ENCODE measurements at regions not wholly inside any gene's neighbourhood (a gene's known extent, or its start where the extent isn't known, plus 50 kb on each side); places are given as distances from the start of the nearest gene placed in this dataset.

DNA sequence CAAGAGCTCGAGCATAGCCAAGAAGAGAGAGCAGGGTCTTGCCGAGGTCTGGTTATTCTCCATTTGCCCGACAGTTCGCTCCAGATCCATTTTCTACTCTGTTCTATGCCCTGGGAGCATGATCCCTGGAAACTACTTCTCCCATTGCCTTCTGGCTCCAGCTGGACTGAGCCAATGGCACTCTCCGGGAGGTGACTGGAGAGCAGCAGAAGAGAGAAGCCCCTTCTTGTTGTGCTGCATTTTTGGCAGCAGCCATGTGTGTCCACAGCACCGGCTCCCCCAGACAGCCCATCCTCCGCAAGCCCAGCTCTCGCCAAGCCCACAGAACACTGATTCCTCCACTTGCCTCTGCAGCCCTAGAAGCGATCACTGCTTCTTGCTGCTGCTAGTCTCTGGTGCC lies 345.5 kb downstream of the TNS1 start:
- DNase-seq (ENCODE audit: low read depth in 2 of 2, low spot score in 1 of 2), result no peak

DNA sequence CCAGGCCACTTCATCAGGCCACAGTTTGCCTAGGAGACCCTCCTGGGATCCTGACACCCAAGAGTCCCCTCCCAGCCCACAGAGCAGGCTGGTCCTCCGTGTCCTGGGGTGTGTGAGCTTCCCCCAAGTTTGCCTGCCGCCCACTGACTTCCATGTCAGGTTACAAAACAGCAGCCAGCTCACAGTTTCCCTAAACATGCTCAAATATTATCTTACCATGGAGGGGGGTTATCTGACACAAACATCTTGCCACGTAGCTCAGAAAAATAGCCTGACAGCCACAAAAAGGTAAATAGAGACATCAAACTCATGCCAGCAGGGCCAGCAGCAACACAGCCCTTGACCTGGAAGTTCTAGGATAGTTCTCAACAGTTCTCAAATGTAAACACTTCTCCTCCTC lies 346.5 kb downstream of the TNS1 start:
- DNase-seq (ENCODE audit: low read depth in 2 of 2, low spot score in 1 of 2), result no peak

DNA sequence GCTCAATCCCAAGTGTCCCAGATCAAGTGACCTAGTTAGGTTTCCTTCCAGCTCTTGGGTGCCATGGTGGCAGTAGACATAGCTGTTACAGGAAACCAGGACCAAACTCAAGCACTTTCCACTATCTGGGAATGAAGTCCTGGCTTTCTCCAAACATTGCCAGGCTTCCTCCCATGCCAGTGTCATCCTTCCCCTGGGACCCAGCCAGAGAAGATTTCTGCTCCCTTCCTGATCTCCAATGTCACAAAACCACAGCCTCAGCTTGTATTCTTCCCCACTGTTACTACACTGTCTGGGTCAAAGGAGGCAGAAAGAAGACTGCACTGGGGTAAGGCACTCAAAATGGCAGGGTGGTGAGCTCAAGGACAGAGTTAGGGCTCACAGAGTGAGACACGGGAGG lies 347.1 kb downstream of the TNS1 start:
- no peak for DNase-seq (ENCODE audit: low read depth in 2 of 2, low spot score in 1 of 2)

- no peak for DNase-seq (ENCODE audit: low read depth in 2 of 2, low spot score in 1 of 2)
Measured at GRCh38 chr2:217654168-217654567, 348.6 kb downstream of the TNS1 start.

DNA sequence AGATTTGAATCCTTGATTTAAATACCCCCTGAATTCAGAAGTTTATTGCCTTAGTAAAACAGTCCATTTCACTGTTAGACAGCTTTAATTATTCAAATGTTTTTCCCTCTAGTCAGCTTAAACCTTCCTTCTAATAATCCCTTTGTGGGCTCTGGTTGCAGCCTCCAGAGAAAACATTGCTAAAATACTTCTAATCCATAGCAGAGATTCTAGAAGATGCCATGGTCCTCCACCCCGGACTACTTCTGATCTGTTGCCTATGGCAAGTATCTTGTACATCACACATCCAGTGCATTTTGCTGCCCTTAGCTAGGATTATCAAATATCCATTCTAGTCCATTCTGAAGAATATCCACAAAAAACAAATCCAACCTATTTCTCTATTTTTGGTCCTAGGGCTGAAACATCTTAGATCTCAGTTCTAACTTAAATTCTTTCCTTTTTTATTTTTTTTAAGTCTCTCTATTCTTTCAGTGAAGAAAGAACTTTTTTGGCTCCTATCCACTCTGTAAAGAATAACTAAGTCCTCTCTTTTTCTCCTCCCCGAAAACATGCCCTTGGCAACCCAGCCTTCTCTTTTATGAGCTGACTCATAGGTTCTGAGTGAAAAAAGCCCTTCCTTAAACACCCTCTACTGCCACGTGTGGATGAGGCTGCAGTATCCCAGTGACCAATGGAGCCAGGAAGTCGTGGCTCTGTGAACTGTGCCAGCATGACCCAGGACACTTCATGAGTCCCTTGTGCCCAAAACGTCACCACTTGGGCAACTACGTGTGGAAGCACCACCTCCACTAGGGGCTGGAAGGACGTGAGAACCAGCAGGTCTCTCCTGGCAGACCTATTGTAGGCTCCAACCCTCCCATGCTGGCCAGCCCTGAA lies 349.8 kb downstream of the TNS1 start:
- no peak for DNase-seq (ENCODE audit: low read depth in 2 of 2, low spot score in 1 of 2)

DNA sequence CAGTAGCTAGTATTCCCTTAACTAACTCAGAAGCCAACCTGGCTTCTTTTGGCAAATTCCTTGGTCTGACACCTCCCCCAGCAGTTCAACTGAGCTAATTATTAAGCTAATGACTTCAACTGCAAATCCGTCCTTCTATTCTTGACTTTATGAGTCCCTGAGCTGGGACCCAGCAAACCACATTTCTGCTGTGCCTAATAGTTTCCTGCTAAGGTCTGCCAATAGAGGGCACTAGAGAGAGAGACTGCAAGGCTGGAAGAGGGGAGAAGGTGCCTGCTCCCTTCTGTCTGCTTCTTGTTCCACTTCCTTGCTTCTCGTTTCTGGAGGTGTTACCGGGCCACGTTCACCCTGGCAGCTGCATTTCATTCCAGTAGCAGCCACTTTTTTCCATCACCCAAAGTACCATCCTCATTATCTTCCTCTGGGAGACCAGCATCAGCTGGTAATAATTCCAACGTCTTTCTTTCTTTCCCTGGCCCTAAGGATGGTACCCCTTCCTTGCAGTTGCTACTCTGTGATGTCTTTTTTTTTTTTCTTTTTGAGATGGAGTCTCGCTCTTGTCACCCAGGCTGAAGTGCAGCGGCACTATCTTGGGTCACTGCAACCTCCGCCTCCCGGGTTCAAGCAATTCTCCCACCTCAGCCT lies 352.0 kb downstream of the TNS1 start:
- DNase-seq (ENCODE audit: low read depth in 2 of 2, low spot score in 1 of 2), result no peak

DNA sequence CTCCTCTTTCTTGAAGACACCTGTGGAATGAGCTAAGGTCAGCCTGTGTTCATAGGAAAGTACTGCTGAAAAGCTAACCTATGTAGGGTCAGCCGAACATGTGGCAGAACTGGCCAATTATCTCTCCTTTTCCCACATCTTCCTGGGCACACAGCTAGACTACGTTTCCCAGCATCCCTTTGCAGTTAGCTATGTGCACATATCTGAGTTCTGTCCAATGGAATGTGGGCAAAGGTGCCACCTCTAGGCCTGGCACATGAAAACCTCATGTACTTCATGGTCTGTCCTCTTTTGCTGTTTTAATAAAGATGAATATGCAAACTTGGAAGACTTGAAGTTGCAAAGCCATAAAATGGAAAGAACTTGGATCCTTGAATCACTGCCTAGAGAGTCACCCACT lies 352.6 kb downstream of the TNS1 start:
- DNase-seq (ENCODE audit: low read depth in 2 of 2, low spot score in 1 of 2), result no peak

GRCh38 chr2:217647925-217648324 lies 354.9 kb downstream of the TNS1 start:
- no peak for DNase-seq (ENCODE audit: low read depth in 2 of 2, low spot score in 1 of 2)

- no peak for DNase-seq (ENCODE audit: low read depth in 2 of 2, low spot score in 1 of 2)
Measured at GRCh38 chr2:217647226-217647625, 355.6 kb downstream of the TNS1 start.

DNA sequence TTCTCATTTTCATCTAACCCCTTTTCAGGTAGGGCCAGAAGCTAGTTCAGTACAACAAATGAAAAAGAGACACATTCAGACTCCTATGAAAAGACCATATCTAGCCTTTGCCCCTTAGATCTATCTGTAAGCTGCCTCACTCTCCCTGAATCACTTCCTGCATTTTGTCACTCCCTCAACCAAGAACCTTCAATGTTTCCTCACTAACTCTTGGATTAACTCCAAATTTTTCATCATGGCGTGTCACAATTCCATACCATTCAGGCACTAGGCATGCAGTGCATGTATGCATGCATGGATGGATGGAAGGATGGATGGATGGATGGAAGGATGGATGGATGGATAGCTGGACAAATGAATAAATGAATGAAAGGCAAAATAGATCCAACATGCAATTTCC lies 356.9 kb downstream of the TNS1 start:
- no peak for DNase-seq (ENCODE audit: low read depth in 2 of 2, low spot score in 1 of 2)

- DNase-seq (ENCODE audit: low read depth in 2 of 2, low spot score in 1 of 2), result no peak
Measured at GRCh38 chr2:217643789-217644301, 358.9 kb downstream of the TNS1 start.

DNA sequence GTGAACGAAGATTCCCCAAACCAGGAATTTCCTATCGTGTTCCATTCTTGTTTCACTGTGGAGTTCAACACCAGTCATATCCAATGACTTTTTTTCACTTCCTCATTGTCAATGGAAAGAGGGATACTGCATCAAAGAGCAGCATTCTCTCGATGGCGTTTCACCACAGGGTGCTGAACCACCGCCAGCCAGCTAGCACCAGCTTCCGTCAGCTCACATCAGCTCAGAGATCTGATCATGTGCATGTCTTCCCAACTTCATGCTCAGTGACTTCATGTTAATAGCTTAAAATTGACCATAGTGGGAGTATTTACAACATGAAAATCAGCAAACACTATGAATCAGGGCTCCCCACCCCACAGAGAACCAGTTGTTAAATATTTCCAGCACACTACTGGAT lies 359.9 kb downstream of the TNS1 start:
- DNase-seq (ENCODE audit: low read depth in 2 of 2, low spot score in 1 of 2), result no peak

DNA sequence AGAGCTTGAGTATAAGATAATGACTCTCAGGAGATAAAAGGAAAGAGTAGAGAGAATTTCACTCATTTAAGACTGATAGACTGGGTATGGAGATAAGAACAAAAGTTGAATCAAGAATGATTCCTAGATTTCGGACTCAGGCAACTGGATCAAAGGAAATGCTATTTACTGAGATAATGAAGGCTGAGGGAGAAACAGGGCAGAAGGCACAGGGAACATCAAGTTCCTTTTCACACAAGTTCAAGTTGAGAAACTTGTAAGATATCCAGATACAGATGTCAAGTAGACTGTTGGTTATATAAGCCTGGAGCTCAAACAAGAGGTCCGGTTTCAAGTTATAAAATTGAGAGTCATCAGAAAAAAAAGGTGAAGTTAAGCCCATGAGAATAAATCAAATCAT lies 360.8 kb downstream of the TNS1 start:
- no peak for DNase-seq (ENCODE audit: low read depth in 2 of 2, low spot score in 1 of 2)

DNA sequence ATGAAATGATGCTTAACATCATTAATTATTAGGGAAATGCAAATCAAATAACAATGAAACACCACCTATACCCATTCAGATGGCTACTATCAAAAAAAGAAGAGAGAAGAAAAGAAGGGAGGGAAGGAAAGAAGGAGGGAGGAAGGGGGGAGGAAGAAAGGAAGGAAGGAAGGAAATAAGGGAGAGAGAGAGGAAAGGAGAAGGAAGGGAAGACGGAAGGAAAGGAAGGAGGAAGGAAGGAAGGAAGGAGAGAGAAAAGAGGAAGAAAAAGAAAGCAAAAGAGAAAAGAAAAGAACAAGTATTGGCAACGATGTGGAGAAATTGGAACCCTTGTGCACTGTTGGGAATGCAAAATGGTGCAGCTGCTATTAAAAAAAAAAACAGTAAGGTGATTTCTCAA lies 363.3 kb downstream of the TNS1 start:
- DNase-seq (ENCODE audit: low read depth in 2 of 2, low spot score in 1 of 2), result no peak

DNA sequence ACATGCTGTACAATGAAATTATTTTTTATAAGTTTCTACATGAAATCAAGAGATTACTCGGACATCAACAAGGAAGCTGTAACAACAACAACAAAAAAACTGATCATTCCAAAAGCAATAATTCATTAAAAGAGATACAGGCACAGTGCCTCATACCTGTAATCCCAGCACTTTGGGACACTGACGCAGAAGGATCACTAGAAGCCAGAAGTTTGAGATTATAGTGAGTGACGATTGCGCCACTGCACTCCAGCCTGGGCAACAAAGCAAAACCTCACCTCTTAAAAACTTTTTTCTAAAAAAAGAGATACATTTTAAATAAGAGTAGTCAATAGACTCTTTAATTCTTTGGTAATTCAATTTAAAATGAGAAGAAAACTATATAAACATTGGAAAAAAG lies 364.3 kb downstream of the TNS1 start:
- no peak for DNase-seq (ENCODE audit: low read depth in 2 of 2, low spot score in 1 of 2)

- DNase-seq (ENCODE audit: low read depth in 2 of 2, low spot score in 1 of 2), result no peak
Measured at GRCh38 chr2:217638031-217638430, 364.8 kb downstream of the TNS1 start.

DNA sequence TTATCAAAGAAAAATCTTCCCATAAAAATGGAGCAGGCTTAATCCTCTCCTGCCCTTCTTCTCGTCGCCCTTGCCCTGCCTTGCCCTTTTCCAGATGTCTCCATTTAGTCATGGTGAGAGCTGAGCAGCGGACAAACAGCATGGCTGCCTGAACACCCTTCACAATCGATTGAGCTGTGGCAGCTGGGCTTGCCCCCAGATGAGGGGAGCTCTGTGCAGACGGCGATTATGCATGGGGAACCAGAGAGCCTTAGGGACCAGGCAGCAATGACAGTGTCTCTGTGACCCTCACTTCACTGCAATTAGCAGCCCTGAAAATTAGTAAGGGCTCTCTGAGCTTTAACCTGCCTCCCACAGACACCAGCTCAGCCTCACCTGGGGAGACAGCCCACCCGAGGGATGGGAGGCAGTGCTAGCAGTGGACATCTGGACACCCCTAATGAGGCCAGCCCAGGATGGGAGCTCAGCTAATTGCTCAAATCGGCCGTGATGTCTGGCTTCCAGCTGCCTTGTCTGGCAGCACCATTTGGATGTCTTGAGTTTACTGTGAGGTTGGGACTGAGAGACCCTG lies 365.7 kb downstream of the TNS1 start:
- DNase-seq (ENCODE audit: low read depth in 2 of 2, low spot score in 1 of 2), result no peak

DNA sequence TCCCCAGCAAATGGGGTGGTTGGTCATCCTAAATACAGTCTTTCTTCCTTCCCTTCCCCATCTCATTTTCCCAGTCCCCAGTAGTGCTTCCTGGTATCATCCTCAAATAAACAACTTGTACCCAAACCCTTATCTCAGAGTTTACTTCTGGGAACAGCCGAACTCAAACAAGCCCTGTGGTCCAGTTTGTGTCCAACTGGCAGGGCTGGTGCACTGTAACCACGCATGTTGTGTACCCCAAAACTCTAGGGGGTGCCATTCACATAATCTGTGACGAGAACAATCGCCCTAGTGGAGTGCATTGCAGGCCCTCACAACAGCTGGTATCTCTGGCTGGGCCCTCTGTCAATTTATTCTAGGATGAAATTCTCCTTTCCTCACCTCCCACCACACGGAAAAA lies 366.2 kb downstream of the TNS1 start:
- DNase-seq (ENCODE audit: low read depth in 2 of 2, low spot score in 1 of 2), result no peak

DNA sequence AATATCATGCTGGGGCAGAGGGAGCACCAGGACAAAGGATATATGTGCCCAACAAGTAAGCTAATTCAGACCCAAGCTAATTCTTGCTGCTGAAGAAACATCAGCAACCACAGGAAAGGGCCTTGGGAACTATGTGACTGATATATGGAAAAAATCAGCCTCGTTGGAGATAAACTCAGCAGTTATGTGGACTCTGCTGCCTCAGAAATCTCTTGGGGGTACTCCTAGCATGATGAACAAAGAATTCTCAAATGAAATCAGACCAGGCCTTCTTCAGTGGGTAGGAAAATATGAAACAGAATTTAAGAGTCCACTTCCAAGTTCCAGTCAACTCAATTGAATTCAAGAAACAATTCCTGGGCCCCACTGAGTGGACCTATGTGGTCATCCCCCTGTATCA lies 367.9 kb downstream of the TNS1 start:
- DNase-seq (ENCODE audit: low read depth in 2 of 2, low spot score in 1 of 2), result no peak

DNA sequence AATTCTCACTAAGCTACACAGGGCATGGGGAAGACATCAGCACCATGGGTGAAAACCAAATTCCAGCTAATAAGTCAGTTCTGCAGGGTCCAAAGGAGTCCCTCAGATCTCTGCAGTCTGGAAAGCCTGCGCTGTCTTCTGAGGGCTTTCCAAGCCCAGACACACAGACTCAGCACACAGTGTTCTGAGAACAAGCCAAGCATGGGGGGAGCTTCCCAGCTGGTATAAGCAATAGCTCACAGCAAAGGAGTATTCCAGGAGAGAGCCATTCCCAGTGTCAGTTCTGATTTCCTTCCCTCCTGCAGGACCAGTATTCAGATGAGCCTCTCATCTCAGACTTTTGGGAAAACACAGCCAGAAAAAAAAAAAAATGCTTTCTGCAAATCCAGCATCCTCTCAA lies 370.8 kb downstream of the TNS1 start:
- DNase-seq (ENCODE audit: low read depth in 2 of 2, low spot score in 1 of 2), result no peak

- DNase-seq (ENCODE audit: low read depth in 2 of 2, low spot score in 1 of 2), result no peak
Measured at GRCh38 chr2:217631115-217631514, 371.7 kb downstream of the TNS1 start.

DNA sequence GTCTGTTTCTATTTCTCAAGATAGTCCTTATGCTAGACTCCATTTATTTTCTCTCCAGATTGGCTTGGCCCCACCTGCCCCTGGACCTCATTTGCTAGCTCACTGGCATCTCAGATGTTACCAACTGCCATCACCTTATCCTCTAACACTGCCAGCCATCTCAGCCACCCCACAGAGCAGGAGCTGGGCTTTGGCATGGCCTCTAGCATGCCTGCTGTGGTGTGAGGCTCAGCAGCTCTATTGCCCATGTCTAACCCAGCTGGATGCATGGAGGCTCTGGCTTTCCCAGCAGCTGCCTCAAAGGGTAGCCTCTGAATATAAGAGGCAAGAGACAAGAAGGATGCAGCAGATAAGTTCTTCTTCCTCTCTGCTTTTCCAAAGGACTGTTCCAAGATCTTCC lies 373.4 kb downstream of the TNS1 start:
- no peak for DNase-seq (ENCODE audit: low read depth in 2 of 2, low spot score in 1 of 2)

All from stimulated activated CD8-positive, alpha-beta memory T cell treated with anti-CD3 and anti-CD28 coated beads, Interleukin-4, amount 100 ng/mL, for 1 hour (primary cell).